Superior temporal gyrus (tissue), 1 donor: ENCODE measurements at regions not wholly inside any gene's neighbourhood (a gene's known extent, or its start where the extent isn't known, plus 50 kb on each side); places are given as distances from the start of the nearest gene placed in this dataset.

Source experiments
- DNase-seq: peaks from one replicate; pipeline ENCODE4 v3.0.0-alpha.2; 2016; ENCODE audit errors: extremely low spot score

DNA sequence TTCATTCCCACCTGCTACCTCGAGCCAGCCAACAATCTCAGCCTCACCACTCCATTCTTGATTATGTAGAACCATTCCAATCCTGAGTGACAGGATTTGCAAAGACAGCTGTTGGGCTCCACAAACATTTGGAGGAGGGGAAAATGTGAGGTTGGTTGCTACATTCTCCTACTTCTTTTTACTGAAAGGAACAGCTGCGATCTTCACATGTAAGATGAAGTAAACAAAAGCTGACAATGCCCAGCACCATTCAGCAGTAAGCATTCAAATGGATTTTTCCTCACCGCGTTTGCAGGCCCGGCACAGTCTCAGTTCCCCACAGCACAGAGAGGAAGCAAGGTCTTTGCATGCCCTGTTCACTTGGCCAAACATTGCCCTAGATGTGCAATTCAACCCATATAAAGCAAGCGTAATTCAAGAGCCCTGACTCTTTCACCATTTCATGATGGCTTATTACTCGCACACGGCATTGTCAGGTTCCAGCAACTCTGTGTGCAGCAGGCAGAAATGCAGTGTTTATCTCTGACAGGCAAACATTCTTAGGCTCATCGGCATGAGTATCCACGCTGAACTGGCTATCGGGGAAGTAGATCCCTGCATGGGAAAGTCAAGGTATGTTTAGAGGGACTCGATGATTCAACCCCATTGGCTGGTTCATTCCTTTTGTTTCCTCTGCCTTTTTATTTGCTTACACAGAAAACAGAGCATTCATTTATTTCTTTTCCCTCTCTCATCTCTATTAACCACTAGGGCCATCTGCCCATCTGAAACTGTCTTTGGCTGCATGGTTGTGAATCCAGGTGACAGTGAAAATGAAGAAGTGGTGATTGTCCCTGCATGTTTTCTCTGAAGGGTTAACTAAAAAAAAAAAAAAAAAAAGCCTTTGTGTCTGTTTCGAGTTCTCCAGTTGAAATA, 236.1 kb upstream of the PLEKHG7 start:
- peak; percentile 49 for DNase-seq

DNA sequence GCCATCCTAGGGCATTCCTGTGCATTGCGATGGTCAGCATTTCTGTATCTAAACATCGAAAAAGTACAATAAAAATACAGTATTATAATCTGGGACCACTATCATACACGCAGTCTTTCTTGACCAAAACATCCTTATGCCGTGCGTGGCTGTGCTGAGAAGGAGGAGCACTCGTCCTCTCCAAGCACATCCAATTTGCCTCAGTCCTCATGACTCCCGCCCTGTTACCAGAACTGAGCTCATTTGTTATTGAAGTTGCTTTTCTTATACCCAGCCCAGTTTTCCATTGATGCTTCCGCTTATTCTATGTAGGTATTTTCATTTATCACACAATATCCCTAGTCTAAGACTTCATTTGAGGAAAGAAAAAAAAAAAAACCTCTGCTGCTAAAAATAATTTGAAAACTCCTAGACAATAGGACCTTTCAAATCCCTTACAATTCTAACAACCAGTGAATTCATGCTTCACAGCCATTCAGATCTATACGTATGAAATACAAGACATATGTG, 236.9 kb upstream of the PLEKHG7 start:
- no peak for DNase-seq

DNA sequence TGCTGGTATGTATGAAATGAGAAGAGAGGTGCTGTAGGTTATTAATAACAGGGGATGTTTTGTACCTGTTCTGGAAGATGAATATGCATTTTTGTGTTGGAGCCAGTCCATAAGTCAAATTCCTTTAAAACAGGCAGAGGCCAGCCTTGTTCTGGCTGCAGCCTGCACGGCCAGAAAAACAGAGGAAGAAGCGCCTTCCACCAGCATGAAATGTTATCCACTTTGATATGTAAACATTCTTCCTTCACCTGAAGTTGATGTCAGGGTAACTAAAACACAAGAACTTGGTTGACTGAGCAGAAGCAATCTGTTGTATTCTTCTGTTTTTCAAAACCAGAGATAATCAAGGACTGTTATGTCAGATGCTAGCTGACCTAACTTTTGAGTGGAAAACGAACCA, 237.9 kb upstream of the PLEKHG7 start:
- no peak for DNase-seq

DNA sequence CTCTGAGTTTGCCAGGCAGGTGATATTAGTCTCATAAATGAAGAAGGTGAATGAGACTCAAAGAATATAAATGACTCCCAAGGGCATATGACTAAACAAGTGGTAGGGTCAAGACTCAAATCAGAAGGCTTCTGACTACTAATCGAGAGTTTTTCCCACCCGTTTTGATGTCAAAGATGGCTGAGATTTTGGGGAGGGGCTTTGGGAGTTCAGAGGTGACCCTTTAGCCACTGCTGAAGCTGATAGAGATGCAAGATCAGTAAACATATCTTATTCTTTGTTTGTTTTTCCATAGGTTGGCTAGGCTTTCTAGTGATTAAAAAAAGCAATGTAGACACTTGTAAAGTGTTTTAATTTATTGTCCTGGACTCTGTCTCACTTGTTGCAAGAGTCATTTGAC, 239.6 kb upstream of the PLEKHG7 start:
- no peak for DNase-seq

DNA sequence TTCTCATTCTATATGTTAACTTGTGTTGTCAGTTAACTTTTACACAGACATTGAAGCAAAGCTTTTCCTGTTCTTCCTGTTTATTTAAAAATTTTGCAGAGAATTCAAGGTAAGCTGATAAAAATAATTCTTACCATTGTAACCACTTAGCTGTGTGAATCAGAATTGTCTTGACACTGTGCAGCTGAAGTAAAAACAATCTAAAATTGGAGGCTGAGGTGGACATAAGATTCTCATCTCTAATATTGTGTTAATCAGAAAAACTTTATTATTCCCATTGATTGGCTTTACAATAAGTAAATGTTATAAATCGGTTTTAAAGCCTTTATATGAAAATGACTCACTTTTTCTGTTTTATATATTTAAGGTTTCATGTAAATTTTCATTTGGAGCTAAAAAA, 240.3 kb upstream of the PLEKHG7 start:
- DNase-seq = no peak

DNA sequence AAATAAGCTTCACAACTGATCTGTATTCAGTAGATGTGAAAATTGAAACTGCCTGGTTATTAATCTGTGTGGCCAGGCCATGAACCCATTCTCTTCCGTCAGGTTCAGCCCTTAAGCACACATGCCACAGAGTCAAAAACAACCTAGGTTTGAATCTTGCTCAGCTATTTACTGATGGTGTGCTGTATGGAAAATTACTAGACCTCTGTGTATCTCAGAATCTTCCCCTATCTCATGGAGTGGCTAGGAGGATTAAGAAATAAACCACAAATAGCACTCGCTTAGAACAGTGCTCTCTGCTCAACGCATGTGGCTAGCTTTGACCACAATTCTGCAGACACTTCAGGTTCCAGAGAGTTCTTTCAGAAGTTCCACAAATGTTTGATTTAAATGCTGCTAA, 240.7 kb upstream of the PLEKHG7 start:
- no peak for DNase-seq

DNA sequence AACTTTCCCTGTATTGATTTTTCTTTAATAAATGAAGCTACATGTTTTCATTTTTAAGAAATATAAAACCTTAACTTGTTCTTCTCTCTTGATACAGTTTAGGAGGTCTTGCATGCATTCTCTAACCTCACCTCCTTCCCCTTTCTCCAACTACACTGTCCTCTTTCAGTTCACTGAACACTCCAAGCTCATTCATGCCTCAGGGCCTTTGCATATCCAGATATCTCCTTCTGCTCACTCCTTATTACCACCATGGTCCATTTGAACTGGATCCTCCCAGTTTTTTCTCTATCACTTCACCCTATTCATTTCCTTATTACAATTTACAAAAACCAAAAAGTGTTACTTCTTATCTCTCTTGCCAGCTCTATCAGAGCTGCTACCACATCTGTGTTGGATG, 242.9 kb upstream of the PLEKHG7 start:
- no peak for DNase-seq

DNA sequence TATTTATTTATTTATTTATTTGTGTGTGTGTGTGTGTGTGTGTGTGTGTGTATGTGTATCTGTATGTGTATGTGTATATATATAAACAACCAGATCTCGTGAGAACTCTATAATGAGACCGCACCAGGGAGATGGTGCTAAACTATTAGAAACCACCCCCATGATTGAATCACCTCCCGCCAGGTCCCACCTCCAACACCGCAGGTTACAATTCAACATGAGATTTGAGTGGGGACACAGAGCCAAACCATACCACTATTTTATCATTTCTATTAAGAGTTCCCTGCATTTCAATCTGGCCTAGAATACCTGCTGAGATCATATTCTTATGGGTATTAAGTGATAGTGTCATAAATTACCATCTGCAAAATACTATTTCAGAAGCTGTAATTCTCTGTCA, 243.8 kb upstream of the PLEKHG7 start:
- no peak for DNase-seq

DNA sequence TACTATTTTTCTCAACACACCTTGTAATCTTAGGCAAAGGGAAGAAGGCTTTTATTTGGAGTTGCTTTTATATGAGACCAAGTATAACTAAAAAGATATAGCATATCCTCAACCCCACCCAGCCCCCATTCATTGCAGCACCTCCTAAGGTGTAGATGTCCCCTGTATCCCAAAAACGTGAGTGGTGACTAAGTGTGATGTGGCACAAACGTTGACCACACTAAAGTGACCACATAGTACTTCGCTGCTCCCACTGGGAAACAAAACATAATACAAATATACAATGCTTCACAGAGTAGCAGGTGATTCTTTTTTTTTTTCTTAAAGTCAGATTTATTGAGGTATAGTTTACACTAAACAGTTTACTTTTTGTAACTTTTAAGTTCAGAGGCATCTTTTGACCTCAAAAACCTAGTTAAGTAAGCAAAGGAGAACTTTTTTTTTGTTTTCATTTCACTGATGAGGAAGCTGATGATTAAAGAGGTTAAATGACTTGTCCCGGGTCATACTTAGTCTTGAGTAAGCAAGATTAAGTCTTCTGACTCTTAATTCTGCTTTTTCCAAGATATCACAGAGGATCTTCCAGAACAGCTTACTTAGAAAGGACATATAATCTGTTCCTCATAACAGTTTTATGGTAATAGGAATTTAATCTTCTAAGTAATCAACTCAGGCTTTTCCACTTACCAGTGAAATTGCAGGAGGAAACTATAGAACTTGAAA, 245.2 kb upstream of the PLEKHG7 start:
- DNase-seq = no peak

DNA sequence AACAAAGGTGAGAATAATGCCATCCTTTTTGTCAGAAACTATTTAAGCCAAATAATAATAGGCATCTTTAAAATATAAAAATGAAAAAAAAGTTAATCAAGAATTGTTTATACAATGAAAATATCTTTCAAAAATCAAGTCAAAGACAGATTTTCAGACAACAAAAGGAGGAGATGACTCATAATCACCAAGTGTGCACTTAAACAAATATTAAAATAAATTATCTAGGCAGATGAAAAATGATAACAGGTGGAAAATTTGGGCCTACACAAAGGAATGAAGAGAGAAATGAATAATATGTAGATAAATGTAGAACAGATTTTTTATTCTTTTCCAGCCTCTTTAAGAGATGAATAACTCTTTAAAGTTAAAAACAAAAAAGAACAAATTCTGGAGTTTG, 250.0 kb upstream of the PLEKHG7 start:
- DNase-seq = no peak

DNA sequence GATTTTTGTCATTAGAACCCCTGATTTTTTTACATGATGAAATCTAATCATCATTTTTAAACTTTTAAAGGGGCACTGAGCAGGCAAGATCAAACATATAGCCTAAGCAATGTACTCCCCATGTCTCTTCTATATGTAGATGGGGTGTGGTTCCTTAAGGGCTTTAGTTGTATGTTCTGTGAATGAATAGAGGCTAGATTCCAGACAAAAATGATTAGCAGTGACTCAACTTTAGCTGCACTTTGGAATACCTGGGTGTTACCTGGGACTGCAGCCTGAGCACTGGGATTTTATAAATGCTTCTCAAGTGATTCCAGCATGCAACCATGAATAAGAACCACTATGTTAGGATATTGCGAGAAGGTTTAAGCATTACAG, 256.7 kb upstream of the PLEKHG7 start:
- no peak for DNase-seq

DNA sequence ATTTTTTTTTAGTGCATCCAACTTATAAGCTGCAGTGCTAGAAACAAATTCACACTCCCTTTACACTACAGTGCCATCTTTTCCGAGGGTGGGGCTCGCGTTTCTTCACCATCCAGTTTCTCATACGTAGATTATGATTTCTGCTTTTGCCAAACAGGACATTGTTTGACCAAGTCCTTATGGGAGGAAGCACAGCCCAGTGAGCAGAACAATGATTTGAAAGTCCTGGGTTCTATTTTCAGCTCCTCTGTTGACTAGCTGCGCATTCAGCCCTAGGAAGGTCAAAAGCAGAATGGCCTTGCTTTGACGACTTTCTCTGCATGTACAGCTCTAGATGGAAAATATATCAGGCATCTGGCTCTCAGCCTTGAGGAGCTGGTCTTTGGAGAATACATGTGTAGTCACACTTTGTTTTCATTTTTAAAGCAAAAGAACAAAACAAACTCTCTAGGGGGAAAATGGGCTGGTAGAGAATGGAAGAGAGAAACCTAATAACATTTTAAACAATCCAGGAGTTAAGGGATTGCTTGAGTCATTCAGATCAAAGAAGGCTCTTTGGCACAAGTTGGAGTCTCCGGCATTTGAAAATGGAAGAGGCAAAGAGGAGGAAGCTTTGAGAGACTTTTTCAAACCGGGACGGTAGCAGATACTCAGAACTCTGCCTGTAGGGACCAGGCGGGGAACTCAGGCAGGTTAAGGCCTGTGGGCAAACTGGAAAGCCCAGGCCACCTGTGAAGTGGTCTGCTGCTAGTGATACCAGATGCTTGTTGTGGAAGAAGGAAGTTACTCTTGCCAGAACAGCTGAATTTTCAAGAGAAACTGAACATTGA, 257.3 kb upstream of the PLEKHG7 start:
- DNase-seq = no peak

DNA sequence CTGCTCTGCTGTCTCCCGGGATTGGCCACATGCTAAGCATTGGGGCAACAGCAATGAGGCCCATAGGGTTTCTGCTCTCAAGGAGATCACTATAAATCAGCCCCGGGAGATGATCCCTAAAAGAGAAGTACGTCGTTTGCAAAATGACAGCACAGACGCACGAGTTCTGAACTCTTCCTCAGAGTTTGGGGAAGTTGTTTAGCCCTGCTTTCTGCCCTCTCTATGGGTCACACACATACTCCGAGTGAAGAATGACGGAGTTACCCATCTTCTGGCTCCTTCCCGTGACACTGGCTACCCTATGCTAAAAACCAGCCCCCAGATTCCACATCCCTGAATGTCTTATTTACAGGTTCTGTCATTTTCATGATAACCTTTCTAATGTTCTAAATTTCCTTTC, 258.0 kb upstream of the PLEKHG7 start:
- no peak for DNase-seq

DNA sequence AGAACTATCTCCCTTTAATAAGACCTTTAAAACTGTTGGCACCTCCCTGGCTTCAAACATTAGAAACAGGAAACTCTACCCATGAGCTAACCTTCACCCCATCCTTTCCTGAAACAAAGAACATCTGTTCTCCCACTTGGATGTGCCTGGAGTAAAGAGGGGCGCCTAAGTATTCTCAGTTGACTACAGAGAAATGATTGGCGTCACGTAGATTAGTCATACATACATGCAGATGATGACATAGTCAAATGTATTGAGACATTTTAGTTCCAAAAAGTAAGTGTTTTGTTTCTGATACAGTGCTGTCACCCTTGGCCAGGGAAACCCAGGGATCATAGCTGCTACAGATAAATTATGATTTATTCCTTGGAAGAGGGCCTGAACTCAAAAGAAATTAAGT, 260.0 kb upstream of the PLEKHG7 start:
- no peak for DNase-seq

DNA sequence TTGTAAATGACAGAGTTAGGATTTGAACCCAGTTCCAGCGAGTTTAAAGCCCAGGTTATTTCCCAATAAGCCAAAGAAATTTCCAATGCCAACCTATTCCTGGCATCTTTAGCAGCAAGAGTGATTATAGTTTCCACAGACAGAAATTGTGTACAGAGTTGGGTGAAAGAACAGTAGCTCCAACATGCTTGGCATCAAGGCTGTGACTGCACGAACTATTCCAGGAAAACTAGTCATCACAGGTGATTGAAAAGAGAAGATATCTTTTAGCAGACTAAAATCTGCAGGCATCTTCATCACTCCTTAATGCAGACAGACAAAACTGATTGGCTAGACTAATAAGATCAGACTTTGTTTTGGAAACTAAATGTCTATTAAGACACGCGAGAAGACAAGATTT, 262.7 kb upstream of the PLEKHG7 start:
- no peak for DNase-seq

DNA sequence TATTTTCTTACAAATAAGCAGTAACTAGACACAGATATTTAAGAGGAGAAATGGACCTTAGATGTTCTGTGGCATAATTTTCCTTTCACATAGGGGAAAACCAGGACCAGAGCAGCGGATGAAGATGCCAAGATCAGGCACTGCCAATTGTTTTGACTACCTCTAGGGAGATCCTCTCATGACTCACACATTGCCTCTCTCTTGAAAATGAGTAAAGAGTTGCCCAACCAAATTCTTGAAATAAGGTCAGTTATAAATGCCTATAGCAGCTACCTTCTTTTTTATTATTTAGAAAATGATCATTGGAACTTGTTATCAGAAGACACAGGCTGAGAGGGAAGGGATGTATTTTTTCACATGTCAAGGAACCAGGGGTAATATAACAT, 263.4 kb upstream of the PLEKHG7 start:
- no peak for DNase-seq

DNA sequence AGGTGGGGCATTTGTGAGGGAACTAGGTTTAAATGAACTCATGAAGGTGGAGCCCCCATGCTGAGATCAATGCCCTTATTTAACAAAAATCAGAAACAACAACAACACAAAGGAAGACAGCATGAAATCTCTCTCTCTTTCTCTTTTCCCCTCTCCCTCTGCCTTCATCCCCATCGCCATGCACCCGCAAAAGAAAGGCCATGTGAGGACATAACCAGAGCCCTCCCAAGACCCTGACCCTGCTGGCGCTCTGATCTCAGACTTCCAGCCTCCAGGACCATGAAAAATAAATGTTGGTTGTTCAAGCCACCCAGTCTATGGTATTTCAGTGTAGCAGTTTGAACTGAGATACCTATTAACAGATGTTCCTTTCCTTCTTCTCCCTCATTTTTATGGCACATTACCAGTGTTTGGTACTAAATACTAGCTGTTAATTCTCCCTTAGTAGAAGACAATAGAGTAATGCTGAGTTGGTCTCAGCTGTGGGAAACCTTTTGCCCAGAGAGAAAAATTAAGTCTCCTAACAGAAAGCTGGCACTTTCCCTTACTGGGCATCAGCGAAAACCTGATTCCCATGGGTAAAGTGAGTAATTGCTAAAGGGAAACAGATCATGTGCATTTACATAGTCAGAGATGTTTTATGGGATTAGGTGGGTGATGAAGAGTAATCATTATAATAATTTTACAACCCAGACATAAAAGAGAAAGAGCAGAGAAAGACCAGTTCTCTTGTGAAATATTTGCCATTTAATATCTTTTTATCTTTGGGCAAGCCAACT, 264.0 kb upstream of the PLEKHG7 start:
- DNase-seq = no peak

DNA sequence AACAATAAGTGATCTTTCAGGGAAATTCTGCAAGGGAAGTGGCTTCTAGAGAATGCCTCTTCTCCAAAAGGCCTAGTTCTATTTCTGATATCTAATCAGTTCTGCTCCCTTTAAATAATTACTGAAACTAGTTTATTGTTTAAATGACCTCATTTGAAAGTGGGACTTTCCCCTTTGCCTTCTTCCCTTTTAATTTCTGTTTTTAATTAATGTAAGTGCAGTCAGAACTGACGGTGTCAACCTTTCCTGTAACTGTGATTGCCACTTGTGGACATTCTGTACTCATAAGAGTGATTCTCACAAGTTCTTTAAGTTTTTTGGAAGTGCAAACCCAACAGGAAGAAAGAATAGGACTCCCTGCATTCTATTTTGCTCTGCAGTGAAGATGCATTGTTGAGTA, 265.3 kb upstream of the PLEKHG7 start:
- DNase-seq = no peak

DNA sequence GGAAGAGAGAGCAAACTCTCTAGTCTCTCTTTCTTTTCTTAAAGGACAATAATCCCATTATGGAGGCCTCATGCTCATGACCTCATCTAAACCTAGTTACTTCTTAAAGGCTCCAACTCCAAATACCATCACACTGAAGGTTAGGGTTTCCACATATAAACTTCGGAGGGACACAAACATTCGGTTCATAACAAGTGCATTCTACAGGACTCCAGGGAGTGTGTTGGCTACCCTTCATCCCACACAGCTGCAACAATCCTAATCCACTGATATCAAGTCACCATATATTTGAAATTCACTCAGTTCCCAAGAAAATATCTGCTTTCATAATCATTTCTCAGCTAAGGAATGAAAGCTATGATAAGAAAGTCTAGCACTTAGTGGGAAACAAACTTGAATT, 265.9 kb upstream of the PLEKHG7 start:
- no peak for DNase-seq

DNA sequence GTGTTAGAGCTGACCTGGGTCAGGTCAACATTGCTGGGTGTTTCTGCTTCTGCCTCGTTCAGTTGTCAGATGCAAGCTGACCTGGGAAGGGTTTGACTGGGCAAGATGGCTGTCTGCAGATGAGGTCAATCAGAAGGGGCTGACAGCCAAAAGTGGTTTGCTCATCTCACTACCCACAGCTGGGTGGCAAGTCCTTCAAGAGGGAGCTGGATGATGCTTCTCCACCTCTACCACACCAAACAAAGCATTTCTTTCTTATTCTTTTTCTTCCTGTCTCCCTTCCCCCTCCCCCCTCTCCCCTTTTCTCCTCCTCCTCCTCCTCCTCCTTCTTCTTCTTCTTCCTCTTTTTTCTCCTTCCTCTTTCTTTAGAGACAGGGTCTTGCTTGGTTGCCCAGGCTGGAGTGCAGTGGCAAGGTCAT, 268.2 kb upstream of the PLEKHG7 start:
- DNase-seq = no peak

DNA sequence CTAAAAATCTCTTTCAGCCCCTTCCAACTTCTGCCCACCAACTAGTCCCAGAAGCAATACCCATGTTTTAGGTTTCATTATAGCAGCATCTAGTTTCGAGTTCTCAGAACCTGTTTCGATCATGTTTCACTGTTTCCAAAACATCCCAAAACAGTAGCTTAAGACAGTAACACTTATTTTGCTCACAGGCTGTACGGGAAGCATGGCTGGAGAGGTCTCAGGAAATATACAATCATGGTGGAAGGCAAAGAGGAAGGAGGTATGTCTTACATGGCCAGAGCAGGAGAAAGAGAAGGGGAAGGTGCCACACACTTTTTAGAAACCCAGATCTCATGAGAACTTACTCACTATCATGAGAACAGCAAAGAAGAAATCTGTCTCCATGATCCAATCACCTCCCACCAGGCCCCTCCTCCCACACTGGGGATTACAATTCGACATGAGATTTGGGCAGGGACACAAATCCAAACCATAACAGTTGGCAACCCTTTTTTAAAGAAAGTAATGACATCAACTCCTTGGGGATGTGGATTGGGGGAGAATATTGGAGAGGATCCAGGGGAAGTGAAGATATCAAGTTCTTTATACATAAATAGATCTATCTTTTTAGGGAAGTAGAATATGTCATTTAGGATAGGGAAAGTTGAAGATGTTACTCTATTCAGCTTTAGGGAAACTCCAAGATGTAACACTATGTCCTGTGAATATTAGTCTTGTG, 269.9 kb upstream of the PLEKHG7 start:
- no peak for DNase-seq
